Liver (tissue), 8 donors: ENCODE measurements at regions not wholly inside any gene's neighbourhood (a gene's known extent, or its start where the extent isn't known, plus 50 kb on each side); places are given as distances from the start of the nearest gene placed in this dataset.

Experiments used
- DNase-seq: peaks from one replicate; pipeline ENCODE4 v3.0.0-alpha.2; 2017; ENCODE audit warnings: low spot score
- H3K27ac ChIP-seq, 2 donors: one replicate each; pipeline ENCODE4 v1.7.0; 2013; ENCODE audit warnings: inconsistent platforms in 2 of 2, low read length in 2 of 2, control low read depth in 1 of 2, low read depth in 1 of 2, mild to moderate bottlenecking in 1 of 2
- H3K27me3 ChIP-seq, 4 donors: one replicate each; pipeline versions ENCODE4 v1.6.1 to v1.7.0; 2013; ENCODE audit warnings: low read length in 3 of 4, inconsistent platforms in 1 of 4, mild to moderate bottlenecking in 1 of 4, moderate library complexity in 1 of 4; ENCODE audit not compliant: control insufficient read depth in 4 of 4, insufficient read depth in 4 of 4
- H3K36me3 ChIP-seq, 4 donors: one replicate each; pipeline versions ENCODE4 v1.6.1 to v1.7.0; 2013; ENCODE audit warnings: low read length in 3 of 4, mild to moderate bottlenecking in 3 of 4, low read depth in 1 of 4, moderate library complexity in 1 of 4; ENCODE audit not compliant: control insufficient read depth in 4 of 4, insufficient read depth in 3 of 4
- H3K4me1 ChIP-seq, 4 donors: one replicate each; pipeline versions ENCODE4 v1.6.1 to v1.7.0; 2013; ENCODE audit warnings: low read length in 3 of 4, mild to moderate bottlenecking in 3 of 4, moderate library complexity in 1 of 4; ENCODE audit not compliant: control insufficient read depth in 4 of 4, insufficient read depth in 4 of 4
- H3K4me3 ChIP-seq, 3 donors: one replicate each; pipeline versions ENCODE4 v1.6.1 to v1.7.0; 2013; ENCODE audit warnings: low read length in 3 of 3, control low read depth in 1 of 3, low read depth in 1 of 3, mild to moderate bottlenecking in 1 of 3
- H3K9ac ChIP-seq, 2 donors: one replicate each; pipeline ENCODE4 v1.7.0; 2013; ENCODE audit warnings: low read length in 2 of 2, mild to moderate bottlenecking in 2 of 2, moderate library complexity in 2 of 2, control low read depth in 1 of 2, low read depth in 1 of 2
- H3K9me3 ChIP-seq, 4 donors: one replicate each; pipeline versions ENCODE4 v1.6.1 to v1.7.0; 2013; ENCODE audit warnings: low read length in 3 of 4; ENCODE audit not compliant: control insufficient read depth in 4 of 4
- ATF3 ChIP-seq: IDR thresholded peaks from 2 replicates; pipeline ENCODE4 v1.6.1; 2016; ENCODE audit warnings: antibody characterized with exemption
- FOXA2 ChIP-seq: IDR thresholded peaks from 2 replicates; pipeline ENCODE4 v1.6.1; 2016; ENCODE audit warnings: antibody characterized with exemption
- GABPA ChIP-seq, 2 donors: IDR thresholded peaks in 1 of 2; conservative IDR thresholded peaks in 1 of 2; 2 replicates each; pipeline ENCODE4 v1.6.1; 2016; ENCODE audit warnings: antibody characterized with exemption in 2 of 2, mild to moderate bottlenecking in 1 of 2, moderate library complexity in 1 of 2
- HNF4A ChIP-seq, 2 donors: conservative IDR thresholded peaks; 2 replicates each; pipeline ENCODE4 v1.6.1; 2016; ENCODE audit warnings: antibody characterized with exemption in 2 of 2, mild to moderate bottlenecking in 2 of 2
- HNF4G ChIP-seq: IDR thresholded peaks from 2 replicates; pipeline ENCODE4 v1.6.1; 2016; ENCODE audit warnings: antibody characterized with exemption
- JUND ChIP-seq, 2 donors: IDR thresholded peaks; 2 replicates each; pipeline ENCODE4 v1.6.1; 2016; ENCODE audit warnings: antibody characterized with exemption in 2 of 2
- RAD21 ChIP-seq, 2 donors: IDR thresholded peaks; 2 replicates each; pipeline ENCODE4 v1.6.1; 2016; ENCODE audit warnings: antibody characterized with exemption in 2 of 2, mild to moderate bottlenecking in 2 of 2
- RXRA ChIP-seq, 2 donors: IDR thresholded peaks; 2 replicates each; pipeline ENCODE4 v1.6.1; 2017 to 2018; ENCODE audit warnings: antibody characterized with exemption in 2 of 2, mild to moderate bottlenecking in 1 of 2
- SP1 ChIP-seq: IDR thresholded peaks from 2 replicates; pipeline ENCODE4 v1.6.1; 2018; ENCODE audit warnings: antibody characterized with exemption, mild to moderate bottlenecking
- TAF1 ChIP-seq: conservative IDR thresholded peaks from 2 replicates; pipeline ENCODE4 v1.6.1; 2016; ENCODE audit warnings: antibody characterized with exemption, mild to moderate bottlenecking
- YY1 ChIP-seq: IDR thresholded peaks from 2 replicates; pipeline ENCODE4 v1.6.1; 2016; ENCODE audit warnings: antibody characterized with exemption, mild to moderate bottlenecking
- WGBS: extraction: QIAGEN DNeasy Blood & Tissue Kit; methylation state at CpG from one replicate; pipeline ENCODE4 v1.1.7; 2013; 5-methylcytosine and 5-hydroxymethylcytosine counted together
- TF ChIP-seq, protein P1 (sequence below): fragments of 150-350 bp; IDR thresholded peaks from 2 replicates; pipeline ENCODE4 v1.5.1; 2017; ENCODE audit warnings: improper control_type of control experiment, low read depth, low read length; ENCODE audit not compliant: missing input control
- donor health status: healthy.
- donor health status: healthy.
- donor health status: healthy.
- donor health status: healthy.
- donor health status: healthy.

DNA sequence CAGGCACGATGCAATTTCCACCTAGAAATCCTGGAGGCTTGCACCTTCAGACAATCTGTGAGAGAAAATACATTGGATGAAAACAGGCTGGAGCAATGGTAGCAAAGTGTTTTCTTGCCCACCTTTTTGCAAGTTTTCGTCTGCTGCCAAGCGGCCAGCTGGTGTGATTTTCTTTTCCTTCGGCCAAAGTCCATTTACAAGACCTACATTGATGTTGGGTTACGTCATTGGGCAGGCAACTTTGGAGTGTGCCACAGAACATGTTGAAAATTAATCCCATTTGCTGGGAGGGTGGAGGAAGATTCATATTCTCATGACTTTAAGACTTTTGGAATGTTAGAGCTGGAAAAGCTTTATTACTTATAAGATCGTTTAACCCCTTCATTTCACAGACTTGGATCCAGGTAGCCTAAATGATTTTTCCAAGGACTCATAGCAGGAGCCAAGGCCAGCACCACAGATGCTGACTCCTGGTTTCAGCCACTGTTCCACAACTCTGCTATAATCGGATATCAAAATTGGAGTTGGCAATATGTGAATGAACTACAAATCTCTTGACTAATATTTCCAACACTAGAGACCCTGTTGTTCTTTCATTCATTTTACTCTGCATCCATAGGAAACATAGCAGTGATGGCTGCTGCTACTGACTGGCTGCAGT is 352.1 kb downstream of the RND3 start:
- Histone ChIP-seq H3K27ac (no peak overlapping the region), H3K9ac (no peak overlapping the region), H3K4me1 (peaks cover 3 to 15% (median 10%) of the 10 kb centered on the region in 4 donors), H3K36me3 (no peaks in the 10 kb centered on the region), H3K9me3 (no peaks in the 10 kb centered on the region), H3K4me3 (no peak overlapping the region), H3K27me3 (no peaks in the 10 kb centered on the region)
- DNase-seq, result no peak
- TF ChIP-seq HNF4A (conservative IDR thresholded peaks at IDR 0.05) (peak; percentile 89 to 90), TAF1 (no peak), JUND (IDR thresholded peaks at IDR 0.05) (peak; percentile 91), RXRA (IDR thresholded peaks at IDR 0.05) (peak in 1 of 2 donors; percentile 40), RAD21 (IDR thresholded peaks at IDR 0.05) (peak; percentile 36 to 58), ATF3 (no peak), YY1 (no peak), HNF4G (peak; percentile 73), SP1 (peak; percentile 64), FOXA2 (no peak)
- TF ChIP-seq, protein P1, sequence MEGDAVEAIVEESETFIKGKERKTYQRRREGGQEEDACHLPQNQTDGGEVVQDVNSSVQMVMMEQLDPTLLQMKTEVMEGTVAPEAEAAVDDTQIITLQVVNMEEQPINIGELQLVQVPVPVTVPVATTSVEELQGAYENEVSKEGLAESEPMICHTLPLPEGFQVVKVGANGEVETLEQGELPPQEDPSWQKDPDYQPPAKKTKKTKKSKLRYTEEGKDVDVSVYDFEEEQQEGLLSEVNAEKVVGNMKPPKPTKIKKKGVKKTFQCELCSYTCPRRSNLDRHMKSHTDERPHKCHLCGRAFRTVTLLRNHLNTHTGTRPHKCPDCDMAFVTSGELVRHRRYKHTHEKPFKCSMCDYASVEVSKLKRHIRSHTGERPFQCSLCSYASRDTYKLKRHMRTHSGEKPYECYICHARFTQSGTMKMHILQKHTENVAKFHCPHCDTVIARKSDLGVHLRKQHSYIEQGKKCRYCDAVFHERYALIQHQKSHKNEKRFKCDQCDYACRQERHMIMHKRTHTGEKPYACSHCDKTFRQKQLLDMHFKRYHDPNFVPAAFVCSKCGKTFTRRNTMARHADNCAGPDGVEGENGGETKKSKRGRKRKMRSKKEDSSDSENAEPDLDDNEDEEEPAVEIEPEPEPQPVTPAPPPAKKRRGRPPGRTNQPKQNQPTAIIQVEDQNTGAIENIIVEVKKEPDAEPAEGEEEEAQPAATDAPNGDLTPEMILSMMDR, result no peak
- WGBS, result 45% methylated on average over 7 of the region's 7 CpGs

- Histone ChIP-seq H3K27ac (no peak overlapping the region), H3K36me3 (no peaks in the 10 kb centered on the region)
Observed at GRCh38 chr2:150134223-150134857, 353.1 kb downstream of the RND3 start.

GRCh38 chr2:150133623-150134022 is 353.8 kb downstream of the RND3 start:
- no peaks in the 10 kb centered on the region for H3K36me3 ChIP-seq
- no peaks in the 10 kb centered on the region for H3K9me3 ChIP-seq
- WGBS, result 86% methylated on average over 5 of the region's 5 CpGs
- DNase-seq, result no peak
- TF ChIP-seq GABPA (IDR thresholded peaks at IDR 0.05 in 1 of 2, conservative IDR thresholded peaks at IDR 0.05 in 1 of 2) (no peak), RXRA (IDR thresholded peaks at IDR 0.05) (no peak), JUND (IDR thresholded peaks at IDR 0.05) (peak in 1 of 2 donors; percentile 33)
- H3K4me3 ChIP-seq, result no peak overlapping the region
- no peak overlapping the region for H3K27ac ChIP-seq
- H3K27me3 ChIP-seq, result no peaks in the 10 kb centered on the region
- no peak overlapping the region for H3K9ac ChIP-seq
- H3K4me1 ChIP-seq, result peaks cover 3 to 15% (median 10%) of the 10 kb centered on the region in 4 donors

More at GRCh38 chr2:150134223-150134857, 353.1 kb downstream of the RND3 start:
- Histone ChIP-seq H3K4me3 (no peak overlapping the region), H3K9ac (no peak overlapping the region), H3K27me3 (no peaks in the 10 kb centered on the region), H3K9me3 (no peaks in the 10 kb centered on the region), H3K4me1 (peaks cover 3 to 15% (median 10%) of the 10 kb centered on the region in 4 donors)
- peak in 1 of 2 donors; percentile 34 for TF ChIP-seq RXRA (IDR thresholded peaks at IDR 0.05)
- TF ChIP-seq JUND (IDR thresholded peaks at IDR 0.05), result no peak
- 45% methylated on average over 6 of the region's 6 CpGs for WGBS
- DNase-seq, result no peak
